Heart right ventricle (tissue), 16 donors: ENCODE measurements at regions not wholly inside any gene's neighbourhood (a gene's known extent, or its start where the extent isn't known, plus 50 kb on each side); places are given as distances from the start of the nearest gene placed in this dataset.

ENCODE experiments used
- ATAC-seq, 8 donors: fragments of 200-7000 bp; cut with Tn5 transposase; one replicate each; pipeline ENCODE4 v1.9.1; 2020; ENCODE audit warnings: mild to moderate bottlenecking in 8 of 8, moderate library complexity in 8 of 8, moderate number of reproducible peaks in 1 of 8
- DNase-seq, 2 donors: peaks; one replicate each; pipeline ENCODE4 v3.0.0-alpha.2; 2020
- H3K27ac ChIP-seq, 10 donors: fragments of 200-600 bp; sonication (generic) in 2 of 10; one replicate each; pipeline versions ENCODE4 v1.5.0 to v1.8.0; 2020 to 2022; ENCODE audit warnings: mild to moderate bottlenecking in 3 of 10
- H3K27me3 ChIP-seq, 7 donors: fragments of 200-600 bp; one replicate each; pipeline ENCODE4 v1.8.0; 2021 to 2022; ENCODE audit warnings: mild to moderate bottlenecking in 2 of 7
- H3K36me3 ChIP-seq, 9 donors: fragments of 200-600 bp; sonication (generic) in 1 of 9; one replicate each; pipeline versions ENCODE4 v1.5.0 to v1.8.0; 2020 to 2022; ENCODE audit warnings: mild to moderate bottlenecking in 2 of 9
- H3K4me1 ChIP-seq, 9 donors: fragments of 200-600 bp; sonication (generic) in 1 of 9; one replicate each; pipeline versions ENCODE4 v1.5.0 to v1.8.0; 2020 to 2022; ENCODE audit warnings: mild to moderate bottlenecking in 4 of 9
- H3K4me3 ChIP-seq, 10 donors: fragments of 200-600 bp; sonication (generic) in 2 of 10; one replicate each; pipeline versions ENCODE4 v1.5.0 to v1.8.0; 2020 to 2022; ENCODE audit warnings: mild to moderate bottlenecking in 7 of 10, moderate library complexity in 2 of 10
- H3K9me3 ChIP-seq, 11 donors: fragments of 200-600 bp in 10 of 11; sonication (generic) in 2 of 11; one replicate each; pipeline versions ENCODE4 v1.5.0 to v1.8.0; 2013 to 2022; ENCODE audit warnings: mild to moderate bottlenecking in 2 of 11, control low read depth in 1 of 11, moderate library complexity in 1 of 11
- CTCF ChIP-seq, 9 donors: fragments of 200-600 bp; sonication (generic) in 2 of 9; IDR thresholded peaks; one replicate each; pipeline versions ENCODE4 v1.5.0 to v1.8.0; 2021 to 2022; ENCODE audit warnings: antibody characterized with exemption in 9 of 9, mild to moderate bottlenecking in 5 of 9, moderate library complexity in 1 of 9
- WGBS, 2 donors: extraction: QIAGEN DNeasy Blood & Tissue Kit; methylation state at CpG; one replicate each; pipeline ENCODE4 v1.1.7; 2013; ENCODE audit warnings: inconsistent platforms in 1 of 2; 5-methylcytosine and 5-hydroxymethylcytosine counted together
- intact Hi-C, 10 donors: fragments of 100-400 bp; cut with DNase I; formaldehyde crosslinking; loops; one replicate each; pipeline versions ENCODE4 v1.11.1 to v1.14.2; 2022
- donor health status: Arrhythmogenic right ventricular cardiomyopathy.
- donor health status: ischemic (EF 13 %, LVEDD 7.1; RV severe dilation, severe dysfunction).
- donor health status: healthy with polysubstance abuse.
- donor health status: DM: no; HTN: yes; CAD: no.
- donor health status: DM: no; HTN: no; CAD: no.
- donor health status: ischemic (EF 25% LVEDD 6.9; RV normal size, moderate dysfunction).
- donor health status: ischemic (EF 25% LVEDD 5.7; RV mildly dilated, moderate dysfunction).
- donor health status: healthy.
- donor health status: DM: yes; HTN: yes; CAD: no.
- donor health status: Ischemic cardiomyopathy.
- donor health status: ischemic (EF 35%, LVEDD 5.7; RV mildly dilated, moderate dysfunction).
- donor health status: nonischemic (EF 11% LVEDD 7.7; RV severe dilation, severe dysfunction).
- donor health status: DM: yes; HTN: yes; CAD: no.
- donor health status: PGD.
- donor health status: ischemic (EF 29% LVEDD 5.4; RV normal size, mild dysfunction).
- donor health status: nonischemic (EF 23%, LVEDD 6.1; RV moderate dilation, normal function).

- Histone ChIP-seq H3K4me3 (no peak overlapping the region), H3K36me3 (no peaks in the 10 kb centered on the region), H3K27ac (no peak overlapping the region), H3K4me1 (peaks cover 0 to 14% (median 11%) of the 10 kb centered on the region in 9 donors), H3K27me3 (peaks cover 0 to 13% (median 0%) of the 10 kb centered on the region in 7 donors), H3K9me3 (no peaks in the 10 kb centered on the region)
- no peak for DNase-seq
- no peak for TF ChIP-seq CTCF (IDR thresholded peaks at IDR 0.05)
- WGBS, 2 donors, result 90 to 96% methylated on average over 3 of the region's 3 CpGs
- intact Hi-C loops, result no loop called here
- no peak for ATAC-seq
Measured at GRCh38 chr1:228683428-228683827, 51.9 kb upstream of the RHOU start.

- ATAC-seq, result peak in 6 of 8 donors; percentile 6 to 78 (median 42)
- peak overlapping the region in 5 of 10 donors; percentile 13 to 65 (median 31) for H3K27ac ChIP-seq
- H3K27me3 ChIP-seq, result peaks cover 0 to 12% (median 0%) of the 10 kb centered on the region in 7 donors
- no peak for TF ChIP-seq CTCF (IDR thresholded peaks at IDR 0.05)
- intact Hi-C loops, result loop anchor here in 1 of 10 donors (5.0 kb wide), 1 partner anchor 468 kb away; no protein-coding TSS in a partner anchor
- H3K4me3 ChIP-seq, result no peak overlapping the region
- WGBS, 2 donors, result 42 to 46% methylated on average over 7 of the region's 7 CpGs
- H3K9me3 ChIP-seq, result no peaks in the 10 kb centered on the region
- peak in 1 of 2 donors; percentile 11 for DNase-seq
- H3K36me3 ChIP-seq, result no peaks in the 10 kb centered on the region
- peaks cover 0 to 14% (median 11%) of the 10 kb centered on the region in 9 donors for H3K4me1 ChIP-seq
Measured at GRCh38 chr1:228684607-228685006, 50.7 kb upstream of the RHOU start.

- Histone ChIP-seq H3K27ac (peak overlapping the region in 5 of 10 donors; percentile 13 to 65 (median 31)), H3K9me3 (no peaks in the 10 kb centered on the region), H3K36me3 (no peaks in the 10 kb centered on the region), H3K27me3 (peaks cover 0 to 12% (median 0%) of the 10 kb centered on the region in 7 donors), H3K4me3 (no peak overlapping the region), H3K4me1 (peaks cover 0 to 14% (median 11%) of the 10 kb centered on the region in 9 donors)
- intact Hi-C loops, result loop anchor here in 1 of 10 donors (5.0 kb wide), 1 partner anchor 467 kb away; no protein-coding TSS in a partner anchor
- ATAC-seq (no peak), DNase-seq (no peak)
- 52 to 64% methylated on average over 1 of the region's 1 CpG for WGBS, 2 donors
- no peak for TF ChIP-seq CTCF (IDR thresholded peaks at IDR 0.05)
Measured at GRCh38 chr1:228685081-228685660, 50.1 kb upstream of the RHOU start.
